ENCODE measurements at regions not wholly inside any gene's neighbourhood (a gene's known extent, or its start where the extent isn't known, plus 50 kb on each side); places are given as distances from the start of the nearest gene placed in this dataset.
"Not testable (repeated sequence)": the region's sequence is repeated elsewhere in the genome, so short reads cannot be mapped to it uniquely, and the experiment has no call there.

GRCh38 chr4:27775156-27775555, 914.5 kb downstream of the STIM2 start:
- no peak for DNase-seq

- DNase-seq: no peak
Measured at GRCh38 chr4:27779827-27780226, 919.2 kb downstream of the STIM2 start.

- DNase-seq: no peak
Measured at GRCh38 chr4:27787195-27787594, 926.6 kb downstream of the STIM2 start.

GRCh38 chr4:27789773-27790172, 929.1 kb downstream of the STIM2 start:
- no peak for DNase-seq

GRCh38 chr4:27790911-27791310, 930.3 kb downstream of the STIM2 start:
- no peak for DNase-seq

- DNase-seq: no peak
Measured at GRCh38 chr4:27791640-27792039, 931.0 kb downstream of the STIM2 start.

- DNase-seq: no peak
Measured at GRCh38 chr4:27807207-27807606, 946.6 kb downstream of the STIM2 start.

- DNase-seq: no peak
Measured at GRCh38 chr4:27811948-27812347, 951.3 kb downstream of the STIM2 start.

GRCh38 chr4:27813226-27813625, 952.6 kb downstream of the STIM2 start:
- not testable (repeated sequence) for DNase-seq

GRCh38 chr4:27813699-27814425, 953.2 kb downstream of the STIM2 start:
- DNase-seq: not testable (repeated sequence)

GRCh38 chr4:27819246-27819645, 958.6 kb downstream of the STIM2 start:
- no peak for DNase-seq

- no peak for DNase-seq
Measured at GRCh38 chr4:27828843-27829242, 968.2 kb downstream of the STIM2 start.

- DNase-seq: no peak
Measured at GRCh38 chr4:27830251-27830650, 969.6 kb downstream of the STIM2 start.

- no peak for DNase-seq
Measured at GRCh38 chr4:27835851-27836250, 975.2 kb downstream of the STIM2 start.

GRCh38 chr4:27836523-27836922, 975.9 kb downstream of the STIM2 start:
- no peak for DNase-seq

GRCh38 chr4:27843776-27844175, 983.1 kb downstream of the STIM2 start:
- no peak for DNase-seq

- no peak for DNase-seq
Measured at GRCh38 chr4:27844376-27844775, 983.7 kb downstream of the STIM2 start.

GRCh38 chr4:27846951-27847350, 986.3 kb downstream of the STIM2 start:
- DNase-seq: no peak

- no peak for DNase-seq
Measured at GRCh38 chr4:27861381-27861787, 1000.7 kb downstream of the STIM2 start.

- no peak for DNase-seq
Measured at GRCh38 chr4:27861802-27862201, 1001.2 kb downstream of the STIM2 start.

GRCh38 chr4:27873596-27873995, 1013.0 kb downstream of the STIM2 start:
- DNase-seq: no peak

- no peak for DNase-seq
Measured at GRCh38 chr4:27881705-27882104, 1021.1 kb downstream of the STIM2 start.

- DNase-seq: no peak
Measured at GRCh38 chr4:27886120-27886519, 1025.5 kb downstream of the STIM2 start.

- DNase-seq: no peak
Measured at GRCh38 chr4:27887646-27888045, 1027.0 kb downstream of the STIM2 start.

GRCh38 chr4:27888505-27888904, 1027.9 kb downstream of the STIM2 start:
- DNase-seq: no peak

Data from SIG-M5 (cell line).